ENCODE measurements at regions not wholly inside any gene's neighbourhood (a gene's known extent, or its start where the extent isn't known, plus 50 kb on each side); places are given as distances from the start of the nearest gene placed in this dataset.

DNA sequence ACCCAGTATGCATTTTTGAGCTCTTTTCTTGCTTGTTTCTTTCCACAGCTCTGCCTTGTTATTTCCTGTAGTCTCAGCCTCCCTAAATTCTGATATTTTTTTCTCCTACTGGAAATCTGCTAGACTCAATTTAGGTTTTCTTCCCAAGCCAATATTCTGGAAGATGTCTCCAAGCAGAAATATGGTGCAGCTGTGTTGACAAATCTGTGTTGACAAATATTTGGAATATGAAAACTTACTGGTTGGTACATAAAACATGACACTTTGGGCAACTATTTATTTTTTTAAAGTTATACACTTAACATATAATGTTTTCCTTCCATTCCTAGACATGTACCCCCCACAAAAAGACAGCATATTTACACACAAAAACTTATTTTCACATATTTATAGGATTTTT lies 1048.4 kb downstream of the NCAM2 start:
- DNase-seq: no peak

- no peak for DNase-seq
Measured at GRCh38 chr21:22056904-22057303, 1058.7 kb downstream of the NCAM2 start.

GRCh38 chr21:22062472-22063139 lies 1064.4 kb downstream of the NCAM2 start:
- no peak for DNase-seq

- DNase-seq: no peak
Measured at GRCh38 chr21:22063140-22063539, 1064.9 kb downstream of the NCAM2 start.

DNA sequence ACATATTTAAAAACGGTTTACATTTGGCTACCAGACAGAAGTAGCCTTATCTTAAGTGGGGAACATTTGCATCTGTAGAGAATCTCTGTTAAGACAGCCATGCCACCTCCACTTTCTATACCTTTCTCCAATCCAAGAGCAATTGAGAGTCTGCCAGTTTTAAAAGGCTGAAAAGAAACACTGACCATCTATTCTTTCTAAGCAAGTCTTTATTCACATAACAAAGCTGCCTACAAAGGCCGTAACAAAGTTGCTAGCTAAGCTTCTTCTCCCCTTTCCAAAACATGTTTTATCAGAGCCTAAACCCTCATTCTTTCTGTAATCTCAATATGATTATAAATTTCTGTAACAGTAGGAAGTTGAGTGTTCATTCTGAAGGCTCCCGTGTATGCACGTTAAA lies 1078.3 kb downstream of the NCAM2 start:
- no peak for DNase-seq

DNA sequence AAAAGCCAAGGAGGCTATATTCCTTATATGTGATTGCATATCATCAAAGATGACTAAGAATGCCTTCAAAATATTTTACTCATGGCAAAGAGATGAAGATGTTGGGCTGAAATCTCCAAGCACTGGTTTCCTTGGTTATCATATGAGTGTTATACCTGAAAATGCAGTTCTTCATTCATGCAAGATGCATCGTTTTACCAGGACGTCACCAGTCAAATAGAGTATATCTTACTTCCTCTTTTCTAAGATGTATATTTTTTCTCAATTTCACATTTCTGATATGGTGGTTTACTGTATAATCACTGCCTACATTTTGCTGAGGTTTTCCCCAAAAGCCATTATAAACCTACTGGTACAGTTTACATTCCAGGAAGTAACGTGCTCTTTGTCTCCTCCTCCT lies 1085.7 kb downstream of the NCAM2 start:
- DNase-seq: no peak

DNA sequence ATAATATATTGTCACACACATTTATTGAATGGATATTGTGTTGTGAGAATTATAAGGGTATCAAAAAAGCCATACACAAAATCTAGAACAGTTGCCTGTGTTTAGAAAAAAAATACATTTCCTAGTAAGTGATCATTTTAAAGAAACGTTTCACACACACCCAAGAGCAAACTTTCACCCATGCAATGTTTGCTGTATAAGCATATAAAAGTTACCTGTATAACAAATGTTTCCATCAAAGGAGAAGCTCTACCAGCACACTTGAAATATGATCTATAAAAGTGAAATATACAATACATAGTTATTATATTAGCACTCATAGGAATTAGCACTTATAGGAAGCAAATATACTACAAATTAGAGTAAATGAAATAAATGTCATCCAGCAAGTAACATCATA lies 1098.1 kb downstream of the NCAM2 start:
- no peak for DNase-seq

DNA sequence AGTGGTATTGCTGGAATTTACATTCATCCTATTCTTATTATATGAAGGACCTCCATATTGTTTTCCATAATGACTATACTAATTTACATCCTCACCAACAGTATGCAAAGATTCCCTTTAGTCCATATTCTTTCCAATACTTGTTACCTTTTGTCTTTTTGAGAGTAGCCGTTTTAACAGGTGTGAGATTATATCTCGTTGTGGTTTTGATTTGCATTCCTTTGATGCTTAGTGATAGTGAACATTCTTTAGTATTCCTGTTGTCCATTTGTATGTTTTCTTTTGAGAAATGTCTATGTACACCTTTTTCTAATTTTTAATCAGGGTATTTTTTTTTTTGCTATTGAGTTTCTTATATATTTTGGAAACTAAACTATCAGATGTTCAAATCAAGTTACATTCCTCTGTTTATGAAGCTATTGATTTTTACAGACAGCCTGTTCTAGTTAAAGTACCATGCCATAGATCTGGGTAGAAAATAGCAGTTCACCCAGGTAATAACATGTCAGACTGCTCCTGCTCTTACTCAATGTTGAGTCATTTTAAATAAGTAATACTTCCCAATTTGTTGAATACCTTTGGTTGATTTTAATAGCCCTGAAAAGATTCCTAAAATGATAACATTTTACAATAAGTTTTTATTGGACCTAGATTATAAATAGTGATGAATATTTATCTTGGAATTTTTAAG lies 1108.7 kb downstream of the NCAM2 start:
- no peak for DNase-seq

GRCh38 chr21:22115746-22116145 lies 1117.5 kb downstream of the NCAM2 start:
- DNase-seq: no peak

DNA sequence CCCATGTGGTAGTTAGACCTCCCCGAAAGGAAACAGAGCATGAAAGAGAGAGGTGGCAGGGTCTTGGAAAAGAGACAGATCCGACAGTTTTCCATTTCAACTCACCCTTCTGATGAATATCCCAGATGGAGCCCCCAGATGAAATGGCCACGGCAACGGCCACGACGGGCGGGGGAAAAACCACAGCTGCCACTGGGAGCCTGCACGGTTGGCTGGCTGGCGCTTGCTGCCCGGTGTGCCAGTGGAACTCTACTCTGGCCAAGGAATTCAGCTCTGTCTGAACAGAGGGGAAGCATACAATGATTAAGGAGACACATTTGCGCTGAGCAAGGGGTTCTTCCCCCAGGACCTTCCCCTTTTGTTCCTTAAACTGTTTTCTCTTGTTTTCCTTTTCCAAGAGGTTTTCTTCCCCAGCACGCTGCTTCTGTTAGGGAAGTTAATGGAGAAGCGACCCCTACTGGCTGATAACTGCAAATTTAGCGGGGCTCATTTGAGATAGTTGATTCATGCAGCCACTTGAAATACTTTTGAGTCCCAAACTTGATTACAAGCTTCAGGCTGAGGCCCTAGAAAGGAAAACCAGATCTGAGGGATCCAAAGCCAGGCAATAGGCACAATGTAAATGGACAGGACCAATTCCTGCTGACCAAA lies 1122.5 kb downstream of the NCAM2 start:
- no peak for DNase-seq

DNA sequence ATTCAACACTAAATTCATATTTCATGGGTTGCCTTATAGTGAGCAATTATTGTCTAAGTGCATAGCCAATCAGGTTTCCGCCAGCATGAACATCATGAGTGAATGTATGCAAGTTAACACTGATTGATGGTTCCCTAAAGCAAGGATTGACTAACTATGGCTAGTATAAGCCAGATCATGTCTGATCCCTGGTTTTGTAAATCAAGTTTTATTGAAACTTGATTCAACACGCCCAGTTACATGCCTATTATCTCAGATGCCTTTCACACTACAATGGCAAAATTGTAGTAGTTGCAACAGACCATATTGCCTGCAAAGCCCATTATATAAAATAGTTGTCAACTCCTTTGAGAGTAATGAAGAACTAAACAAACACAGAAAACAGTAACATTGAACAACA lies 1127.4 kb downstream of the NCAM2 start:
- no peak for DNase-seq

DNA sequence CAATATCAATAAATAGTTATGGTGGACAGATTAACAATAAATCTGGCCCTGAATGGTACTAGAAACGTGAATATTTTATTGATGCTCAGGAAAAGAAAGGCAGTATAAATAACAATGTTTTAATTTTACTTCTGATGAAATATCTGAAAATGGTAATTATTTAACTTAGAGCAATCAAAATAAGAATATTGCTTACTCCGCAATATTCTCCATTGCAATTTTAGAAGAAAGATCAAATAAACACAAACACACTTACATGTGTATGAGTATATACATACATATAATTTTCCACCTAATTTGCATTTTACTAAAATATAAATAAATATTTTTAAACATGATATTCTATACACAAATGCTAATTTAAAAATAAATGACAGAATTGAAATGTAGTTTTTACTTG lies 1130.5 kb downstream of the NCAM2 start:
- no peak for DNase-seq

DNA sequence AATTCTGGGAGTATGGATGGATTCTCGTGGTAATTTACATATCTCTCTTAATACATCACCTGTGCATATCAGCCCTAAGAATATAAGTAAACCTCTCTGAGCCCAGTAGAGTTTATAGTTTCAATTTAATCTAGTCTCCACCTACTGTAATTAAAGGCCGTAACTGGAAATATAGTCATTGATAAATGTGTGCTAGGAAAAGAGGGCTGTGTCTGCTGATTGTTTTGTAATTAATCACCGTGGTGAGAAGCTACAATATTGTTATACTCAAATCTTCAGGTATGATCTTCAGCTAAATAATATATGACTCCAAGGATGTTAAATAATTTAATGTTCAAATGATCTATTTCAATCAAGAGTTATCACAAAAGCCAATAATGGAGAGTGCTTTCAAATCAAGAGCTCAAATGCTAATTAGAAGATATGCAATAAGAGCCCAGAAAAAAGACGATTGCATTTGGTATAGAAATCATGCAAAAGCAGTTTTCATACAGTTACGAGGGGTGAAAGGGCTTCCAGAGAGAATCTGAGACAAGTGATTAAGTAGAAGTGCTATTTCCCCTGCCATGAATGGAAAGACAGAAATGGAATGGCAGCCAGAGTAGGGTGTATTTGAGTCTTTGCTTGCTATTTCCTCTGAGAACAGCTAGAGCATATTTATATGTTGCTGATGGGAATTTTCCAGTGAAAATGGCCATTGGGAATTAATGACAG lies 1134.3 kb downstream of the NCAM2 start:
- DNase-seq: no peak

DNA sequence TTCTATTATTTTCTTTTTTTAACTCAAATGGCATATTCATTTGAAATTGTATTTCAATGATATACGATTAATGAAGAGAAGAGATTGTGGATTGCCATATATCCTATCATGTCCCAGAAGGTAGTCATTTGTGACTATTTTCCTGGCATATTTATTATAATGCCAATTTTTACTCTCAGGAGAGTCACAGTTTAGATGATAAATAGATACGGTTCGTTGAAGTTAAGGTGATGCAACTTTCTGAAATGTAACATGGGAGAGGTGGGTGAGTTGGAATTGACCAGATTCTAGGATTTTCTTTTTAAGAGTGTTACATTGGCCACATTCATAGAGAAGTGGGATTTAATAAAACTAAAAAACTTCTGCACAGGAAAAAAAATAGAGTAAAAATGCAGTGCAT lies 1138.5 kb downstream of the NCAM2 start:
- no peak for DNase-seq

DNA sequence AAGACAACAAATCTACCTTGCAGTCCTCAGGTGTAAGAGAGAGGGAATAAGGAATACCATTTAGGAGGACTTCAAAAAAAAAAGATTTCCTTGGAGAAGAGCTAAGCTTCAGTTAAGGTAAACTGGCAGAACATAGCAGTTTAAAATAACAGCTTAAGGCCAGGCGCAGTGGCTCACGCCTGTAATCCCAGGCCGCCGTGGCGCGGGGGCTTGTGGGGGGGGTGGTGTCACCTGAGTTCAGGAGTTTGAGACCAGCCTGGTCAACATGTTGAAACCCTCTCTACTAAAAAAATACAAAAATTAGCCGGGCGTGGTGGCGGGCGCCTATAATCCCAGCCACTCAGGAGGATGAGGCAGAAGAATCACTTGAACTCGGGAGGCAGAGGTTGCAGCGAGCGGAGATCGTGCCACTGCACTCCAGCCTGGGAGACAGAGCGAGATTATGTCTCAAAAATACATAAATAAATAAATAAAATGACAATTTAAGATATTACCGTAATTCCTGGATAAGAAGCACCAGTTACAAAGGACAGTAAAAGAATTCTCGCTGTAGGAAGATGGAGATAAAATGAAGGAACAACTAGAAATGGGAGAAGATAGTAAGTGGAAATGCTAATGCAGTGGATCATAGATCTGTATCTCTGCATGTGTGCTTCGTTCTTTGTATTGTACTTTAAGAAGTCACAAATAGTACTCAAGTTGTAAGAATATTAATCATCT lies 1140.2 kb downstream of the NCAM2 start:
- no peak for DNase-seq

- DNase-seq: no peak
Measured at GRCh38 chr21:22145545-22145944, 1147.3 kb downstream of the NCAM2 start.

DNA sequence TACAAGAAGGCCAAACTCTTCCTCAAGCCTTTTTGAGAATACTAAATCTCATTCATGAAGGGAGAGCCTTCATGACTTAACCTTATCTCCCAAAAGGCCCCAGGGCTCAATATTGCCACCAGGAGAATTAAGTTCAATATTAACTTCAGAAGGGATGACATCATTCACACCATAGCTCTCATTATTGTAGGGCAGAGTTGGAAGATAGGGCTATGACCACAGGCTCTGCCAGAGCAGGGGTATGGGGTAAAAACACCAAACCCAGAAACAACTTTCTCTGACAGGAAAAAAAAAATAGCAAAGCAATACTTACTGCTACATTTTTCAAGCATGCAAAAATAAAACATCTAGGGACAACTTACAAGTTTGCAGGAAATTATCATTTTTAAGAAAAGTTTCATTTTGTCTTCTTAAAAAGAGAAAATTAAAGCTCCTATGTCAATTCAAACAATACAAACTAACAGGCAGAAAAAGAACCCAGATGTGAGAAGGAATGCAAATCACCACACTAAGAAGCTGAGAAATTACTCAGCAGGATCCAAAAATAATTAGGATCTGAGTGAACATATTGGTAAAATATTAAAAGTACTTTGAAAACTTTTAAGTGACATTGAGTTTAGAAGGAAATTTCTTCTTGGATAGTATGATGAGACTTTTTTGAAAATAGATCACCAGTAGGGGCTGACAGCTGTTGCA lies 1156.5 kb downstream of the NCAM2 start:
- DNase-seq: no peak

- no peak for DNase-seq
Measured at GRCh38 chr21:22164912-22165311, 1166.7 kb downstream of the NCAM2 start.

GRCh38 chr21:22174746-22175145 lies 1176.5 kb downstream of the NCAM2 start:
- no peak for DNase-seq

GRCh38 chr21:22189278-22189677 lies 1191.1 kb downstream of the NCAM2 start:
- DNase-seq: no peak

GRCh38 chr21:22191581-22191980 lies 1193.4 kb downstream of the NCAM2 start:
- no peak for DNase-seq

GRCh38 chr21:22192766-22193165 lies 1194.6 kb downstream of the NCAM2 start:
- no peak for DNase-seq
